ENCODE measurements at regions not wholly inside any gene's neighbourhood (a gene's known extent, or its start where the extent isn't known, plus 50 kb on each side); places are given as distances from the start of the nearest gene placed in this dataset.

DNA sequence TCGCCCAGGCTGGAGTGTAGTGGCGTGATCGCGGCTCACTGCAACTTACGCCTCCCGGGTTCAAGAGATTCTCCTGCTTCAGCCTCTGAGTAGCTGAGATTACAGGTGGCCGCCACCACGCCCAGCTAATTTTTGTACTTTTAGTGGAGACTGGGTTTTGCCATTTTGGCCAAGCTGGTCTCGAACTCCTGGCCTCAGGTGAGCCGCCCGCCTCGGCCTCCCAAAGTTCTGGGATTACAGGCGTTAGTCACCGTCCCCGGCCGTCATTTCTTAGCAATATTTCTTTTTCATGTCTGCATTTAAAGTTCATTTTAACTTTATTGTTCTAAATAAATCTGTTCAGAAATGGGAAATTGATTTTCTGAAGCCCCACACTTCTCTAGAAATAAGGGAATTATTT is 597.3 kb upstream of the DDX18 start:
- TF ChIP-seq, protein P1, sequence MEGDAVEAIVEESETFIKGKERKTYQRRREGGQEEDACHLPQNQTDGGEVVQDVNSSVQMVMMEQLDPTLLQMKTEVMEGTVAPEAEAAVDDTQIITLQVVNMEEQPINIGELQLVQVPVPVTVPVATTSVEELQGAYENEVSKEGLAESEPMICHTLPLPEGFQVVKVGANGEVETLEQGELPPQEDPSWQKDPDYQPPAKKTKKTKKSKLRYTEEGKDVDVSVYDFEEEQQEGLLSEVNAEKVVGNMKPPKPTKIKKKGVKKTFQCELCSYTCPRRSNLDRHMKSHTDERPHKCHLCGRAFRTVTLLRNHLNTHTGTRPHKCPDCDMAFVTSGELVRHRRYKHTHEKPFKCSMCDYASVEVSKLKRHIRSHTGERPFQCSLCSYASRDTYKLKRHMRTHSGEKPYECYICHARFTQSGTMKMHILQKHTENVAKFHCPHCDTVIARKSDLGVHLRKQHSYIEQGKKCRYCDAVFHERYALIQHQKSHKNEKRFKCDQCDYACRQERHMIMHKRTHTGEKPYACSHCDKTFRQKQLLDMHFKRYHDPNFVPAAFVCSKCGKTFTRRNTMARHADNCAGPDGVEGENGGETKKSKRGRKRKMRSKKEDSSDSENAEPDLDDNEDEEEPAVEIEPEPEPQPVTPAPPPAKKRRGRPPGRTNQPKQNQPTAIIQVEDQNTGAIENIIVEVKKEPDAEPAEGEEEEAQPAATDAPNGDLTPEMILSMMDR (conservative IDR thresholded peaks at IDR 0.05; ENCODE audit: low read length), result no peak
- no peak for TF ChIP-seq EZH2phosphoT487 (IDR thresholded peaks at IDR 0.05; ENCODE audit: borderline replicate concordance, low read depth, low read length)
